ENCODE measurements at regions not wholly inside any gene's neighbourhood (a gene's known extent, or its start where the extent isn't known, plus 50 kb on each side); places are given as distances from the start of the nearest gene placed in this dataset.

DNA sequence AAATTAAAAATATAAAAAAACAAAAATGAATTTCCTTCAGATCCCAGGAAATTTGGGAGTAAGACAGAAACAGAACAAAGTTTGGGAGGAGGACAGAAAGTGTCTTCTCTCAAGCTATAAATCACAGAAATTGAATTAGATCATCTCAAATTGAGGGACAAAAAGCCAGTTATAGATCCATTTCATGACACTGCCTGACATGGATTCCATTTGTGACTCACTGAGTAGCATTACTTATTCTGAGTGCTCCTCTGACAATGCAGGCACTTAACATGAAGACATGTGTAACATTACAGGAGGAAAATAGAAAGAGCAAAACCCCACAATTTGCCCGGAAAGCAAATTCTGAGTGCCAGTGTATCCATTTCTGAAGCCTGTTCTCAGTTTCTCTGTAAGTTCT, 63.9 kb upstream of the CREB1 start:
- no peak for TF ChIP-seq POLR2A (IDR thresholded peaks at IDR 0.05; ENCODE audit: borderline replicate concordance, extremely low read depth, insufficient read depth, insufficient read length)
- no peak for TF ChIP-seq EGR1 (IDR thresholded peaks at IDR 0.05; ENCODE audit: low read depth)
- TF ChIP-seq YY1 (IDR thresholded peaks at IDR 0.05; ENCODE audit: extremely low read depth, insufficient replicate concordance, low read depth, low read length): no peak
- TF ChIP-seq, protein P1, sequence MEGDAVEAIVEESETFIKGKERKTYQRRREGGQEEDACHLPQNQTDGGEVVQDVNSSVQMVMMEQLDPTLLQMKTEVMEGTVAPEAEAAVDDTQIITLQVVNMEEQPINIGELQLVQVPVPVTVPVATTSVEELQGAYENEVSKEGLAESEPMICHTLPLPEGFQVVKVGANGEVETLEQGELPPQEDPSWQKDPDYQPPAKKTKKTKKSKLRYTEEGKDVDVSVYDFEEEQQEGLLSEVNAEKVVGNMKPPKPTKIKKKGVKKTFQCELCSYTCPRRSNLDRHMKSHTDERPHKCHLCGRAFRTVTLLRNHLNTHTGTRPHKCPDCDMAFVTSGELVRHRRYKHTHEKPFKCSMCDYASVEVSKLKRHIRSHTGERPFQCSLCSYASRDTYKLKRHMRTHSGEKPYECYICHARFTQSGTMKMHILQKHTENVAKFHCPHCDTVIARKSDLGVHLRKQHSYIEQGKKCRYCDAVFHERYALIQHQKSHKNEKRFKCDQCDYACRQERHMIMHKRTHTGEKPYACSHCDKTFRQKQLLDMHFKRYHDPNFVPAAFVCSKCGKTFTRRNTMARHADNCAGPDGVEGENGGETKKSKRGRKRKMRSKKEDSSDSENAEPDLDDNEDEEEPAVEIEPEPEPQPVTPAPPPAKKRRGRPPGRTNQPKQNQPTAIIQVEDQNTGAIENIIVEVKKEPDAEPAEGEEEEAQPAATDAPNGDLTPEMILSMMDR (IDR thresholded peaks at IDR 0.05 in 2 of 3, conservative IDR thresholded peaks at IDR 0.05 in 1 of 3; ENCODE audit: borderline replicate concordance in 1 of 3, insufficient read depth in 1 of 3, low read depth in 2 of 3, low read length in 2 of 3): no peak
- no peak for TF ChIP-seq EZH2phosphoT487 (IDR thresholded peaks at IDR 0.05; ENCODE audit: borderline replicate concordance)
- TF ChIP-seq, protein P2, sequence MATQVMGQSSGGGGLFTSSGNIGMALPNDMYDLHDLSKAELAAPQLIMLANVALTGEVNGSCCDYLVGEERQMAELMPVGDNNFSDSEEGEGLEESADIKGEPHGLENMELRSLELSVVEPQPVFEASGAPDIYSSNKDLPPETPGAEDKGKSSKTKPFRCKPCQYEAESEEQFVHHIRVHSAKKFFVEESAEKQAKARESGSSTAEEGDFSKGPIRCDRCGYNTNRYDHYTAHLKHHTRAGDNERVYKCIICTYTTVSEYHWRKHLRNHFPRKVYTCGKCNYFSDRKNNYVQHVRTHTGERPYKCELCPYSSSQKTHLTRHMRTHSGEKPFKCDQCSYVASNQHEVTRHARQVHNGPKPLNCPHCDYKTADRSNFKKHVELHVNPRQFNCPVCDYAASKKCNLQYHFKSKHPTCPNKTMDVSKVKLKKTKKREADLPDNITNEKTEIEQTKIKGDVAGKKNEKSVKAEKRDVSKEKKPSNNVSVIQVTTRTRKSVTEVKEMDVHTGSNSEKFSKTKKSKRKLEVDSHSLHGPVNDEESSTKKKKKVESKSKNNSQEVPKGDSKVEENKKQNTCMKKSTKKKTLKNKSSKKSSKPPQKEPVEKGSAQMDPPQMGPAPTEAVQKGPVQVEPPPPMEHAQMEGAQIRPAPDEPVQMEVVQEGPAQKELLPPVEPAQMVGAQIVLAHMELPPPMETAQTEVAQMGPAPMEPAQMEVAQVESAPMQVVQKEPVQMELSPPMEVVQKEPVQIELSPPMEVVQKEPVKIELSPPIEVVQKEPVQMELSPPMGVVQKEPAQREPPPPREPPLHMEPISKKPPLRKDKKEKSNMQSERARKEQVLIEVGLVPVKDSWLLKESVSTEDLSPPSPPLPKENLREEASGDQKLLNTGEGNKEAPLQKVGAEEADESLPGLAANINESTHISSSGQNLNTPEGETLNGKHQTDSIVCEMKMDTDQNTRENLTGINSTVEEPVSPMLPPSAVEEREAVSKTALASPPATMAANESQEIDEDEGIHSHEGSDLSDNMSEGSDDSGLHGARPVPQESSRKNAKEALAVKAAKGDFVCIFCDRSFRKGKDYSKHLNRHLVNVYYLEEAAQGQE (IDR thresholded peaks at IDR 0.05; ENCODE audit: low read depth): no peak
- TF ChIP-seq RAD21 (IDR thresholded peaks at IDR 0.05; ENCODE audit: low read depth): no peak
- TF ChIP-seq ZNF274 (IDR thresholded peaks at IDR 0.05; ENCODE audit: low read depth, low read length): no peak
- TF ChIP-seq EZH2 (IDR thresholded peaks at IDR 0.05): no peak
- TF ChIP-seq, protein P3, sequence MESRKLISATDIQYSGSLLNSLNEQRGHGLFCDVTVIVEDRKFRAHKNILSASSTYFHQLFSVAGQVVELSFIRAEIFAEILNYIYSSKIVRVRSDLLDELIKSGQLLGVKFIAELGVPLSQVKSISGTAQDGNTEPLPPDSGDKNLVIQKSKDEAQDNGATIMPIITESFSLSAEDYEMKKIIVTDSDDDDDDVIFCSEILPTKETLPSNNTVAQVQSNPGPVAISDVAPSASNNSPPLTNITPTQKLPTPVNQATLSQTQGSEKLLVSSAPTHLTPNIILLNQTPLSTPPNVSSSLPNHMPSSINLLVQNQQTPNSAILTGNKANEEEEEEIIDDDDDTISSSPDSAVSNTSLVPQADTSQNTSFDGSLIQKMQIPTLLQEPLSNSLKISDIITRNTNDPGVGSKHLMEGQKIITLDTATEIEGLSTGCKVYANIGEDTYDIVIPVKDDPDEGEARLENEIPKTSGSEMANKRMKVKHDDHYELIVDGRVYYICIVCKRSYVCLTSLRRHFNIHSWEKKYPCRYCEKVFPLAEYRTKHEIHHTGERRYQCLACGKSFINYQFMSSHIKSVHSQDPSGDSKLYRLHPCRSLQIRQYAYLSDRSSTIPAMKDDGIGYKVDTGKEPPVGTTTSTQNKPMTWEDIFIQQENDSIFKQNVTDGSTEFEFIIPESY (IDR thresholded peaks at IDR 0.05; ENCODE audit: extremely low read depth, insufficient replicate concordance, low read length): no peak
